Mesothelial cell of epicardium (in vitro differentiated cells): ENCODE measurements at regions not wholly inside any gene's neighbourhood (a gene's known extent, or its start where the extent isn't known, plus 50 kb on each side); places are given as distances from the start of the nearest gene placed in this dataset.

Experiments
- DNase-seq, 2 experiments: peaks; one replicate each; pipeline ENCODE4 v3.0.0; 2021; ENCODE audit warnings: low spot score in 2 of 2; ENCODE audit not compliant: unreplicated experiment in 2 of 2
- H3K27ac Mint-ChIP-seq: 2 replicates; pipeline ENCODE4 v1.8.0; 2021; ENCODE audit warnings: mixed read lengths
- H3K27me3 Mint-ChIP-seq: 2 replicates; pipeline ENCODE4 v1.8.0; 2021; ENCODE audit warnings: low read depth, mixed read lengths
- H3K36me3 Mint-ChIP-seq: 2 replicates; pipeline ENCODE4 v1.8.0; 2021; ENCODE audit warnings: mixed read lengths
- H3K4me1 Mint-ChIP-seq: 2 replicates; pipeline ENCODE4 v1.8.0; 2021; ENCODE audit warnings: mixed read lengths
- H3K4me3 Mint-ChIP-seq: 2 replicates; pipeline ENCODE4 v1.8.0; 2021; ENCODE audit warnings: mild to moderate bottlenecking, moderate library complexity, mixed read lengths
- H3K9me3 Mint-ChIP-seq: 2 replicates; pipeline ENCODE4 v1.8.0; 2021; ENCODE audit warnings: mixed read lengths
- TF ChIP-seq, protein P1 (sequence below): fragments of 200-600 bp; sonication (generic); IDR thresholded peaks from one replicate; pipeline ENCODE4 v1.5.0; 2021; ENCODE audit warnings: antibody characterized with exemption; ENCODE audit not compliant: unreplicated experiment

DNA sequence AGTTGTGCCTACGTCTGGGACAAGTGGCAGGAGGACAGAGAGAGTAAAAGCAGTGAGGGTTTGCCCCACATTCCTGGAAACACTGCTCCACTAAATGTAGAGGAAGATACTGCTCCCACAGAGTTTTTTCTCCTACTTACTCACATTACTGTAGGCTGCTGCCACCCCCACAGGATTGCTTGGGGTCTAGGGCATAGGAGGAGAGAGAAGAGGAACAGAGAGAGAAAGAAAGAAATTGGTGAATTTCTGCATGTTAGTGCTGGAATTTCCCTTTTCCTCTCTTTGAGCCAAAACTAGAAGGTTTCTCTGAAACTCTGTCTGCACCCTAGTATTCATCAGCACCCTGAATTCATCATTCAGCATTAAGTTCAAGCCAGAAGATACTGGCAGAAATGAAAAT is 397.9 kb downstream of the INHBA start:
- H3K36me3 Mint-ChIP-seq = no peaks in the 10 kb centered on the region
- H3K4me1 Mint-ChIP-seq = peaks cover 10% of the 10 kb centered on the region
- H3K4me3 Mint-ChIP-seq = no peak overlapping the region
- H3K27ac Mint-ChIP-seq = no peak overlapping the region
- DNase-seq = no peak
- TF ChIP-seq, protein P1, sequence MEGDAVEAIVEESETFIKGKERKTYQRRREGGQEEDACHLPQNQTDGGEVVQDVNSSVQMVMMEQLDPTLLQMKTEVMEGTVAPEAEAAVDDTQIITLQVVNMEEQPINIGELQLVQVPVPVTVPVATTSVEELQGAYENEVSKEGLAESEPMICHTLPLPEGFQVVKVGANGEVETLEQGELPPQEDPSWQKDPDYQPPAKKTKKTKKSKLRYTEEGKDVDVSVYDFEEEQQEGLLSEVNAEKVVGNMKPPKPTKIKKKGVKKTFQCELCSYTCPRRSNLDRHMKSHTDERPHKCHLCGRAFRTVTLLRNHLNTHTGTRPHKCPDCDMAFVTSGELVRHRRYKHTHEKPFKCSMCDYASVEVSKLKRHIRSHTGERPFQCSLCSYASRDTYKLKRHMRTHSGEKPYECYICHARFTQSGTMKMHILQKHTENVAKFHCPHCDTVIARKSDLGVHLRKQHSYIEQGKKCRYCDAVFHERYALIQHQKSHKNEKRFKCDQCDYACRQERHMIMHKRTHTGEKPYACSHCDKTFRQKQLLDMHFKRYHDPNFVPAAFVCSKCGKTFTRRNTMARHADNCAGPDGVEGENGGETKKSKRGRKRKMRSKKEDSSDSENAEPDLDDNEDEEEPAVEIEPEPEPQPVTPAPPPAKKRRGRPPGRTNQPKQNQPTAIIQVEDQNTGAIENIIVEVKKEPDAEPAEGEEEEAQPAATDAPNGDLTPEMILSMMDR = no peak
- no peaks in the 10 kb centered on the region for H3K27me3 Mint-ChIP-seq
- no peaks in the 10 kb centered on the region for H3K9me3 Mint-ChIP-seq

DNA sequence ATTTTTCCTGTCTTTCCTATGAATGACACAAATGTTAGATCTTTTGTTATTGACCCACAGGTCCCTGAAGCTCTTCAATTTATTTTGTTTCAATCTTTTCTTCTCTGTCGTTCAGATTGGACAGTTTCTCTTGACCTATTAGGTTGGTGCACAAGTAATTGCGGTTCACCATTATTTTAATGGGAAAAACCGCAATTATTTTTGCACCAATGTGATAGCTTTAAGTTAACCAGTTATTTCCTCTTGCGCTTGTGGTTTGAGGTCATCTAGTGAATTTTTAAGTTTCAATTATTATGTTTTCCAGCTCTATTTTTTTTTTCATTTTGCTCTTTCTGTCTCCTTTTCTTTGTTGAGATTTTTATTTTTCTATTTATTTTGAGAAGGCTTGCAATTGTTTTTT is 399.2 kb downstream of the INHBA start:
- no peak overlapping the region for H3K27ac Mint-ChIP-seq
- DNase-seq = no peak
- H3K27me3 Mint-ChIP-seq = no peaks in the 10 kb centered on the region
- no peaks in the 10 kb centered on the region for H3K9me3 Mint-ChIP-seq
- TF ChIP-seq, protein P1 = no peak
- H3K36me3 Mint-ChIP-seq = no peaks in the 10 kb centered on the region
- H3K4me1 Mint-ChIP-seq = peaks cover 8% of the 10 kb centered on the region
- no peak overlapping the region for H3K4me3 Mint-ChIP-seq

DNA sequence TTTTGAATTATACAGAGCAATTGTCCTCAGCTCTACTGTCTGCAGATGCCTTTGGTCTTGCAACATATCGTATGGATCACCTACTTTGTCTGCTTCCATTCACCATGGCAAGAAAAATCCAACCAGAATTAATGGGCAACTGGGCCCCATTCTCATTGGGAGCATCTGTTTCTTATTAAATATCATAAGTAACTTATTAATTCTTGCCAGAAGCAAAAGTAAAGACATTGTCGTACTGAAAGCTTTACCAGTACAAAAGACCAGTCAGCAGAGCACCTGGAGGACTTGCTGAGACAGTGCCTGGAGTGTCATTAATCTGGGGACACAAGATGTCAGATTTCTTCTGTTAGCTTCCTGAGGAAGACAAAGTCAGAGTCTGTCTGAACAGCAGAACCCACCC is 404.5 kb downstream of the INHBA start:
- DNase-seq = no peak
- Mint-ChIP-seq H3K4me3 (no peak overlapping the region), H3K36me3 (no peaks in the 10 kb centered on the region), H3K4me1 (peaks cover 10% of the 10 kb centered on the region), H3K9me3 (no peaks in the 10 kb centered on the region), H3K27me3 (no peaks in the 10 kb centered on the region), H3K27ac (no peak overlapping the region)
- TF ChIP-seq, protein P1 = no peak

DNA sequence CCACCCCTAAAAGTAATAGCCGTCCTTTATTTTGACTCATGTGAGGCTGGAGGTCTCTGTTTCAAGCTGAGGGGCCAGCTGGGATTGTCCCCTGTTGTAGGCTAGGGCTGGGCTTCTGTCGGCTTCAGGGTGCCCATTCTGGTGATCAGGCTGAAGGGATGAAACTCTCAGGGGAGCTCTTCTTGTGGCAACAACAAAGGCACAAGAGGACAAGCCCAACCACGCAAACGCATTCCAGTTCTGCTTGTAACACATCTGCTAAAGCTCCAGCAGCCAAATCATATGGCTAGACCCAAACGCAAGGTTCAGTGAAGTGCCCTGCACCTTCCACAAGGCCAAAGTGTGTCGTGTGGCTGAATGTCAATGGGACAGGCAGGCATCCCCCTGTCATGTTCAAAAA is 405.7 kb downstream of the INHBA start:
- no peaks in the 10 kb centered on the region for H3K9me3 Mint-ChIP-seq
- no peaks in the 10 kb centered on the region for H3K27me3 Mint-ChIP-seq
- TF ChIP-seq, protein P1 = no peak

DNA sequence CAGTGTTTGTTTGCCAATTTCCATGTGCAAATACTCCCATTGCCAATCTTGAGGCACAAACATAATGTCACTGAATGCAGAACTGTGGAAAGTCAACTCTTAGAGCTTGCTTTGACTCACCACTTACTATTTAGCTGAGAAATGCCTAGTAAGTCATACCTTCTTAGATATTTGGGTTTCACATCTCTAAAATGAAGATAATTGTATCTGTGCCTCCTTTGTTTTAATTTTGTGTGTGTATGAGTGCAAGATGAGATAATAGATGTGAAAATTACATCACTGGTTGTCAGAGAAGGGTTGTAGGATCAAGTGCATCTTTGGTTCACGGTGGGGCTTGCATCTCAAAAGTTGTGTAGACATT is 407.5 kb downstream of the INHBA start:
- no peak overlapping the region for H3K4me3 Mint-ChIP-seq
- no peak overlapping the region for H3K27ac Mint-ChIP-seq
- TF ChIP-seq, protein P1 = no peak
- no peaks in the 10 kb centered on the region for H3K9me3 Mint-ChIP-seq
- peaks cover 6% of the 10 kb centered on the region for H3K4me1 Mint-ChIP-seq
- DNase-seq = no peak
- no peaks in the 10 kb centered on the region for H3K27me3 Mint-ChIP-seq
- no peaks in the 10 kb centered on the region for H3K36me3 Mint-ChIP-seq

More for the DNA sequence above, 405.7 kb downstream of the INHBA start:
- Mint-ChIP-seq H3K27ac (no peak overlapping the region), H3K4me1 (peaks cover 6% of the 10 kb centered on the region), H3K4me3 (no peak overlapping the region), H3K36me3 (no peaks in the 10 kb centered on the region)
- DNase-seq = no peak
